H9 (cell line): ENCODE measurements at regions not wholly inside any gene's neighbourhood (a gene's known extent, or its start where the extent isn't known, plus 50 kb on each side); places are given as distances from the start of the nearest gene placed in this dataset.

ENCODE experiments used
- DNase-seq: peaks from one replicate; pipeline ENCODE4 v3.0.0-alpha.2; 2017
- H2AFZ ChIP-seq: one replicate; pipeline ENCODE4 v1.6.1; 2013; ENCODE audit warnings: mild to moderate bottlenecking, low read length, control low read depth, moderate library complexity
- H2AK5ac ChIP-seq: 2 replicates; pipeline ENCODE4 v1.6.1; 2013; ENCODE audit warnings: low read length, control low read depth, mixed read lengths; ENCODE audit not compliant: insufficient read length
- H2BK120ac ChIP-seq: one replicate; pipeline ENCODE4 v1.6.1; 2013; ENCODE audit warnings: low read depth, mild to moderate bottlenecking, low read length, control low read depth, inconsistent platforms; ENCODE audit not compliant: poor library complexity, severe bottlenecking
- H2BK12ac ChIP-seq: 2 replicates; pipeline ENCODE4 v1.6.1; 2013; ENCODE audit warnings: low read length, control low read depth, mixed read lengths, low read depth; ENCODE audit not compliant: insufficient read length
- H2BK15ac ChIP-seq: 2 replicates; pipeline ENCODE4 v1.6.1; 2013; ENCODE audit warnings: low read depth, low read length, control low read depth
- H2BK20ac ChIP-seq: one replicate; pipeline ENCODE4 v1.6.1; 2013; ENCODE audit warnings: low read depth, mild to moderate bottlenecking, low read length, control low read depth, inconsistent platforms; ENCODE audit not compliant: poor library complexity, severe bottlenecking
- H2BK5ac ChIP-seq: 2 replicates; pipeline ENCODE4 v1.6.1; 2013; ENCODE audit warnings: low read length, control low read depth, mixed read lengths; ENCODE audit not compliant: insufficient read length
- H3K14ac ChIP-seq: 2 replicates; pipeline ENCODE4 v1.6.1; 2013; ENCODE audit warnings: low read length, control low read depth; ENCODE audit not compliant: insufficient read depth
- H3K18ac ChIP-seq: 2 replicates; pipeline ENCODE4 v1.6.1; 2013; ENCODE audit warnings: low read depth, mild to moderate bottlenecking, mixed read lengths, low read length, control low read depth; ENCODE audit not compliant: insufficient read length
- H3K23ac ChIP-seq: 2 replicates; pipeline ENCODE4 v1.6.1; 2013; ENCODE audit warnings: low read length, control low read depth, mixed read lengths, low read depth; ENCODE audit not compliant: insufficient read length
- H3K23me2 ChIP-seq: 2 replicates; pipeline ENCODE4 v1.6.1; 2013; ENCODE audit warnings: low read depth, mild to moderate bottlenecking, mixed read lengths, low read length, control low read depth; ENCODE audit not compliant: insufficient read length, poor library complexity, severe bottlenecking
- H3K27ac ChIP-seq: 2 replicates; pipeline ENCODE4 v1.5.1; 2013; ENCODE audit warnings: low read length, control low read depth, mixed read lengths, low read depth; ENCODE audit not compliant: insufficient read length
- H3K27me3 ChIP-seq: 2 replicates; pipeline ENCODE4 v1.6.1; 2013; ENCODE audit warnings: low read length, control low read depth, inconsistent platforms; ENCODE audit not compliant: insufficient read depth
- H3K4ac ChIP-seq: 2 replicates; pipeline ENCODE4 v1.6.1; 2013; ENCODE audit warnings: low read depth, mild to moderate bottlenecking, control low read depth, inconsistent platforms, low read length, moderate library complexity
- H3K4me1 ChIP-seq: 2 replicates; pipeline ENCODE4 v1.6.1; 2013; ENCODE audit warnings: low read length, control low read depth, inconsistent platforms; ENCODE audit not compliant: insufficient read depth
- H3K4me2 ChIP-seq: 2 replicates; pipeline ENCODE4 v1.6.1; 2013; ENCODE audit warnings: low read length, control low read depth, mixed read lengths; ENCODE audit not compliant: insufficient read length, insufficient read depth
- H3K56ac ChIP-seq: 2 replicates; pipeline ENCODE4 v1.6.1; 2013; ENCODE audit warnings: low read depth, mild to moderate bottlenecking, mixed read lengths, low read length, control low read depth; ENCODE audit not compliant: insufficient read length
- H3K79me1 ChIP-seq: 2 replicates; pipeline ENCODE4 v1.6.1; 2013; ENCODE audit warnings: low read depth, mild to moderate bottlenecking, moderate library complexity, low read length, control low read depth, inconsistent platforms; ENCODE audit not compliant: insufficient read depth, poor library complexity, severe bottlenecking
- H3K79me2 ChIP-seq: 2 replicates; pipeline ENCODE4 v1.6.1; 2013; ENCODE audit warnings: low read length, control low read depth, inconsistent platforms; ENCODE audit not compliant: insufficient read depth
- H3K9ac ChIP-seq: 2 replicates; pipeline ENCODE4 v1.6.1; 2013; ENCODE audit warnings: low read length, control low read depth, mixed read lengths; ENCODE audit not compliant: insufficient read length; ENCODE audit errors: extremely low read depth
- H3K9me3 ChIP-seq: one replicate; pipeline ENCODE4 v1.6.1; 2013; ENCODE audit warnings: low read depth, low read length, inconsistent platforms; ENCODE audit not compliant: control insufficient read depth
- H3T11ph ChIP-seq: one replicate; pipeline ENCODE4 v1.6.1; 2013; ENCODE audit warnings: mild to moderate bottlenecking, low read length, control low read depth, inconsistent platforms
- H4K20me1 ChIP-seq: one replicate; pipeline ENCODE4 v1.6.1; 2013; ENCODE audit not compliant: control insufficient read depth, insufficient read length, insufficient read depth
- H4K5ac ChIP-seq: 2 replicates; pipeline ENCODE4 v1.6.1; 2013; ENCODE audit warnings: low read depth, mild to moderate bottlenecking, mixed read lengths, low read length, control low read depth; ENCODE audit not compliant: insufficient read length
- H4K8ac ChIP-seq: replicated peaks from 2 replicates; pipeline ENCODE4 v1.6.1; 2013; ENCODE audit warnings: low read length, control low read depth, mixed read lengths, low read depth; ENCODE audit not compliant: insufficient read length
- H4K91ac ChIP-seq: 2 replicates; pipeline ENCODE4 v1.6.1; 2013; ENCODE audit warnings: low read depth, mild to moderate bottlenecking, moderate library complexity, mixed read lengths, low read length, control low read depth; ENCODE audit not compliant: insufficient read length
- H3K27ac Mint-ChIP-seq, 3 experiments: 2 replicates in 2 of 3; 3 replicates in 1 of 3; pipeline ENCODE4 v1.8.0; 2020 to 2021; ENCODE audit warnings: mixed read lengths in 3 of 3, mild to moderate bottlenecking in 1 of 3, moderate library complexity in 1 of 3
- H3K27me3 Mint-ChIP-seq: 2 replicates; pipeline ENCODE4 v1.8.0; 2021; ENCODE audit warnings: low read depth, mild to moderate bottlenecking, moderate library complexity, mixed read lengths
- H3K36me3 Mint-ChIP-seq, 3 experiments: 2 replicates in 2 of 3; 3 replicates in 1 of 3; pipeline ENCODE4 v1.8.0; 2020 to 2021; ENCODE audit warnings: low read depth in 3 of 3, mixed read lengths in 3 of 3; ENCODE audit not compliant: insufficient read depth in 1 of 3
- H3K4me1 Mint-ChIP-seq, 2 experiments: 2 replicates each; pipeline ENCODE4 v1.8.0; 2020; ENCODE audit warnings: mixed read lengths in 2 of 2
- H3K4me3 Mint-ChIP-seq, 2 experiments: 2 replicates in 1 of 2; 3 replicates in 1 of 2; pipeline ENCODE4 v1.8.0; 2020 to 2021; ENCODE audit warnings: mild to moderate bottlenecking in 2 of 2, mixed read lengths in 2 of 2, moderate library complexity in 1 of 2
- H3K9me3 Mint-ChIP-seq, 2 experiments: 2 replicates in 1 of 2; 3 replicates in 1 of 2; pipeline ENCODE4 v1.8.0; 2020; ENCODE audit warnings: mild to moderate bottlenecking in 2 of 2, mixed read lengths in 2 of 2, moderate library complexity in 1 of 2
- CTCF ChIP-seq: fragments of 200-600 bp; sonication (generic); conservative IDR thresholded peaks from 3 replicates; pipeline ENCODE4 v1.8.0; 2021; ENCODE audit warnings: antibody characterized with exemption, mild to moderate bottlenecking
- WGBS: extraction: QIAGEN DNeasy Blood & Tissue Kit; methylation state at CpG from one replicate; pipeline ENCODE4 v1.1.7; 2013; ENCODE audit warnings: missing lambda C conversion rate, low lambda C conversion rate, mixed read lengths; ENCODE audit not compliant: insufficient read length; ENCODE audit errors: extremely low coverage; 5-methylcytosine and 5-hydroxymethylcytosine counted together

- Histone ChIP-seq H3K9me3 (no peaks in the 10 kb centered on the region), H3K14ac (no peak overlapping the region), H3K56ac (no peak overlapping the region), H3K9ac (no peak overlapping the region), H2BK120ac (no peak overlapping the region), H2BK15ac (no peak overlapping the region), H4K20me1 (no peaks in the 10 kb centered on the region), H3K79me2 (no peaks in the 10 kb centered on the region), H3K23ac (no peak overlapping the region), H3K27ac (no peak overlapping the region), H3K27me3 (no peaks in the 10 kb centered on the region; the same call in 1 of the 2 replicates), H2BK20ac (no peak overlapping the region), H3T11ph (no peak overlapping the region), H2BK12ac (no peak overlapping the region), H3K4ac (no peak overlapping the region), H2AFZ (no peak overlapping the region), H3K4me1 (no peaks in the 10 kb centered on the region), H3K4me2 (no peak overlapping the region), H4K8ac (no peak overlapping the region), H2BK5ac (no peak overlapping the region), H4K5ac (no peak overlapping the region), H2AK5ac (no peak overlapping the region), H3K18ac (no peak overlapping the region), H3K79me1 (no peaks in the 10 kb centered on the region), H4K91ac (no peak overlapping the region), H3K23me2 (no peaks in the 10 kb centered on the region)
- Mint-ChIP-seq H3K27me3 (peaks cover 3% of the 10 kb centered on the region; the same call in 1 of the 2 replicates), H3K4me1 (peaks cover 6 to 7% of the 10 kb centered on the region in 2 experiments), H3K4me3 (no peak overlapping the region), H3K9me3 (no peaks in the 10 kb centered on the region; a peak in 1 of 5 replicates), H3K27ac (no peak overlapping the region), H3K36me3 (no peaks in the 10 kb centered on the region)
- TF ChIP-seq CTCF: no peak
- WGBS: no CpG with 5 or more reads among the region's 3 CpGs
- DNase-seq: no peak
These were observed 82.5 kb upstream of the PLEKHG1 start for GRCh38 chr6:150517175-150517574.
